ENCODE measurements at regions not wholly inside any gene's neighbourhood (a gene's known extent, or its start where the extent isn't known, plus 50 kb on each side); places are given as distances from the start of the nearest gene placed in this dataset.

- DNase-seq (ENCODE audit: low read depth) = no peak
Measured at GRCh38 chr2:59068255-59068654, 827.1 kb upstream of the FANCL start.

GRCh38 chr2:59066787-59067399 is 825.8 kb upstream of the FANCL start:
- DNase-seq (ENCODE audit: low read depth) = no peak

DNA sequence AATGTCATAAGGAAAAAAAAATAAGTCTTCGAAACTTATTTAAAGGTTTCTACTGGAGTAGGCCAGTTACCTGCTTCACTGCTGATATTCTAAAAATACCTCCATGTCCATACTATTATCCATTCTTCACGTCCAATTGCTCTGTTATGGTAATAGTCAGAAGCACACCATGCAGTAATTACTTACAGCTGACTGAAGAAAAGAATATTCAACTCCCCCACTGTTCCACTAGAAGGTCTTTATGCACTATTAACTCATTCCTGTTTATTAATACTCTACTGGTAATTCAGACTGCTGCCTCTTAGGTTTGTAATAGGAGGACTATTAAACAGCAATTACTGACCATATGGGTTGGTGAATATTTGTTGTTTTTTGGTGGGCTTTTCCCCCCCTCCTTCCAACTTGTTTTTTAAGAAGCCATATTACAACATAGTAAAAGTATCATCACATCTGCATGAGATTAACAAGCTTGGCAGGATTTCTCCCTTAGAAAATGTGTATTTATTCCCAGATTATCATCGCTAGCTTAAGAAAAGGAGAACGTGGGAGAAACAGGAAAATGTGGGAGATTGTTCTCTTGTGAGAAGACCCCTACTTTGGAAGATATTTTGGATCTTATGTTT is 806.4 kb upstream of the FANCL start:
- DNase-seq (ENCODE audit: low read depth) = no peak

DNA sequence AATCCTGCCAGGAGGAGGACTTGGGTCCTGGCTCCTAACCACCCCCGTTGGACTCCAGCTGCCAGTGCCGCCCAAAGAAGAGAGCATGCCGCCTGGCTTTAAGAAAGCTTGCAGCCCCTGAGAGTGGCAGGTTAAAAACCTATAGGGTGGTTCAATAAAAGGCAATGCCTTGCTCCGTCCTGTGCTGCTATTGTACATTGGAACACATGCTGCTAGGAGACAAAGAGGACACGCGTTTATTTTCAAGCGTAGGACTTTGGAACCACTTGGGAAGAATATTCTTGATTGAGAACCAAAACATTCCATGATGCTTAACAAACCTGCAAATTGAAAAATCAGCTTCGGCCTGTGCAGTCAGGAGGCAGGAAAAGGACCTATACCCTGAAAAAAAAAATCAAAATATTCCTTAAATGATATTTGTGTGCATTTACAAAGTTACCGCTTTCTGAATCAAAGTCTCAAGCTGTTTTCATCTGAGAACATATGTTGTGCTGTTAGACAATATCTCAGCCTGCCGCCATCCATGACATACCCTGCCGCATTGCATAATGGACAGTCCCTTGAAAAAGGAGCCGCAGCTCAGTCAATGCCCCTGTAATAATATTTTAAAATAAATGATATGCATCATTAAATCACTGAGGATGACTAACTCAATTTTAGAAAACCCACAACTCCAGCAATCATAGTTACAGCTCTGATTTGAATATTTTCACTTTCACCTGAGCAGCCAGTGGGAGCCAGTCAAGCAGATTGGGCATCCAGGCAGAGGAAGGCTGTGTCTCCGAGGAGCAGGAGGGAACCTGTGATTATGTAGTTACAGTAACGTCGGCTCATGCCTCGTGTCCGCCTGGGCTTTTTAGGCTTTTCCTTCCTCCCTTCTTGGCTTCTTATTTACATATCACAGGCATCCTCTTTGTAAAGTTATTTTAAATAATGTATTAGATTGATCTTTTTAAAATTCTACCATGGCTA is 805.6 kb upstream of the FANCL start:
- no peak for DNase-seq (ENCODE audit: low read depth)

GRCh38 chr2:59044736-59045135 is 803.6 kb upstream of the FANCL start:
- DNase-seq (ENCODE audit: low read depth) = no peak

GRCh38 chr2:59041139-59041538 is 800.0 kb upstream of the FANCL start:
- DNase-seq (ENCODE audit: low read depth) = no peak

DNA sequence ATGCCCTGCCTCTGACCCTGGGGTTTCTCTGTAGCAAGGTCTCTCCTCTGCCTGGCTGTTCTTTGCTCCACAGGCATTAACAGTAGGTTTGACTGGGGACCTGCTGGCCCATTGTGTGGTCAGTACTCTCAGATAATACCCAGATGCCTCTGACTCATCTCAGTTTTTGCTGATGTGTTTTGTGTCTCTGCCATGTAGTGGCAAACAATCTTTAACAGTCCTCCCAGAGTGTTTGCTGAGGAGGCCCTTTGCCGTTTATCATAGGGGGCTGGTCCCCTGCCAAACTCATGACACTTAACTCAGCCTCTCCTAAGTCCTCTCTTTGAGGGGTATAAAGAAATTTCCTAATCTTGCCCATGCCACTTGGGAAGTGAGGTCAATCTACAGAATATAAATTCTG is 793.7 kb upstream of the FANCL start:
- DNase-seq (ENCODE audit: low read depth) = no peak

- DNase-seq (ENCODE audit: low read depth) = no peak
Measured at GRCh38 chr2:59034106-59034505, 793.0 kb upstream of the FANCL start.

- DNase-seq (ENCODE audit: low read depth) = no peak
Measured at GRCh38 chr2:59033661-59034060, 792.5 kb upstream of the FANCL start.

GRCh38 chr2:59032499-59032898 is 791.4 kb upstream of the FANCL start:
- no peak for DNase-seq (ENCODE audit: low read depth)

GRCh38 chr2:59029058-59029457 is 787.9 kb upstream of the FANCL start:
- DNase-seq (ENCODE audit: low read depth) = no peak

DNA sequence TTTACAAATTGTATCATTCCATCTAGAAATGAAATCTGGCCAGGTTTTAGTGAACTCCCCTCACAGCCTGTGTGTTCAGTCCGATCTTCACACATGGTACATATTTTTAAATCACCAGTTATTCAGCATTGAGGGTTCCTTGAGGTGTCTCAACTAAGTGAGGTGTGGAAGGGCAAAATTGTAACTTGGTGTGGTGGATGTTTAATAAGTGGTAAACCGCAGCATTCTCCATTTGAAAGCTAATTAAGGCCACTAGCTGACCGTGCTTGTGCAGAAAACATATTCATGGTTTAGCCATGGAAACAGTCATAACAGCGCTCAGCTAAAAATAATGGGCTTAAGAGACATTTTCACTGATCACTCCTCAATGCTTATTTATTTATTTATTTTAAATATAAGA is 786.2 kb upstream of the FANCL start:
- no peak for DNase-seq (ENCODE audit: low read depth)

- no peak for DNase-seq (ENCODE audit: low read depth)
Measured at GRCh38 chr2:59025157-59025757, 784.1 kb upstream of the FANCL start.

DNA sequence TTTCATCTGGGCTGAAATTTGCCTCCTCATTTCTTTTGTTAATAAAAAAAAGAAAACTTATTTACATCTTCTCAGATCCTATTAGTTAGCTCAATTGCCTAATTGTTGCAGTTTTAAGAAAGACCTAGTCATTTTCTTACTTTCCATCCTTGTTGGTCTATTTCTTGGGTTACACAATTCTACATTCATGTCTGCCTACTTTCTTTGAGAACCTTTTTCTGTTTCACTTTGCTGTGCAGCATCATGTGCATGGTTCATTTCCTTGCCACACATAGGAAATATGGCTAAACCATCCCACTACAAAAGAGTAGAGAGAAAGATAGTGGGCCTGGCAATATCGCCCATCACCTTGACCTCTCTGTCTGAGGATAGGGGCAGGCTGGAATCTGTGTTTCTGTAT is 780.7 kb upstream of the FANCL start:
- no peak for DNase-seq (ENCODE audit: low read depth)

DNA sequence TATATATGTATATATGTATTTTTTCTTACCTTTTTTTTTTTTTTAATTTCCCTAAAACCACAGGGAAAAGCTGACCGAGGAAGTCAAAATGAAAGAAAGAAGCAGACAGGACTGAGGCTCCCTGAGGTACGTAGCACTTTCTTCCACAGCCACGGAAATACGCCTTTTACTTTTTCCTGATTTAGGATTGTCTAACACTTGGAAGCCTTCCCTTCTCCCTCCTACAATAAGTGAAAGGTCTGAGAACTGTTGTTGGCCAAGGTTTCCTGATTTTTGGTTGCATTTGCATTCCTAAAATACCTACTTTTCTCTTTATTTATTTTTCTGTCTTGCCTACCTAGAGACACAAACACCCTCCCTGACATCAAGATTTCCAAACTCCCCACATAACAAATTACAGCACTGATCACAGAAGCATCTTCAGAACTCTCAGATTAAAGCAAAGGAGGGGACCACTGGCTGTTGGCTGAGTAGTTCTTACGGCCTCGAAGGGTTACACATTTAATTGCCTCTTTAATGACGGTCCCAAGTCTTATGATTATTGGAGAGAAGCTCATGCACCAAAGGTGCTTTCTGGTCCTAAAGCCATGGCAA is 778.5 kb upstream of the FANCL start:
- DNase-seq (ENCODE audit: low read depth) = no peak

GRCh38 chr2:59018737-59019136 is 777.6 kb upstream of the FANCL start:
- no peak for DNase-seq (ENCODE audit: low read depth)

DNA sequence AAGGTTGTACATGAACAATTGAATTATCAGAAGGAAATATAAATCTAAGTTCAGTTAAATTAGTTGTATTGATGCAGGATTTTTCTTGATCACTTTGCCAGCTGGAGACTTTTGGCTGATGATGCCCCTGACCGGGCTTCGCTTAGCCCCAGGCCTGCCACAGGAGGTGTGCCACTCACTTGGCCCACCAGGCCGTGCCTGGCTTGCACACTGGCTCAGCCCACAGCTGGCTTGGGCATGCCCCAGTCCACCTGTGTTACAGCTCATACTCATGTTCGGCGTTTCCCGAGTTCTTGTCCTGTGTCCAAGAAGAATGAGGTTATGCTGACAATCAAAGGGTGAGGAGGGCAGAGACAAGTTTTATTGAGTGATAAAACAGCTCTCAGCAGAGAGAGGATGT is 773.9 kb upstream of the FANCL start:
- DNase-seq (ENCODE audit: low read depth) = no peak

DNA sequence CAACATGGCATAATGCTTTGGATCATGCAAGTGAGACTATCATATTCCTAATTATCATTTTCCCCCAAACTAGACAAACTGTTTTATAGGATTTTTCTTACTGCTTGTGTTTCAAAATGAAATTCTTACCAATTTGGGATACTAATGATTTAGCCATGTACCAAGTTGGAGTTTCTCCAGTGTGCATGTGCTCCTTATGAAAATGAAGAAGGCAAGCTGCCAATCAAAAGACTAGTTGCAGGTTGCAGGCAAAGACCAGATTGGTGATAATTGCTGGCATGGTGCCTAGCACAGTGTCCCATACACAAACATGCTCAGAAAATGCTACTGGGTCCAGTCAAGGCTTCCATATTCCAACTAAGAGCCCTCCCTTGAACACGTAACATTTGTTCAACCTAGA is 771.8 kb upstream of the FANCL start:
- no peak for DNase-seq (ENCODE audit: low read depth)

DNA sequence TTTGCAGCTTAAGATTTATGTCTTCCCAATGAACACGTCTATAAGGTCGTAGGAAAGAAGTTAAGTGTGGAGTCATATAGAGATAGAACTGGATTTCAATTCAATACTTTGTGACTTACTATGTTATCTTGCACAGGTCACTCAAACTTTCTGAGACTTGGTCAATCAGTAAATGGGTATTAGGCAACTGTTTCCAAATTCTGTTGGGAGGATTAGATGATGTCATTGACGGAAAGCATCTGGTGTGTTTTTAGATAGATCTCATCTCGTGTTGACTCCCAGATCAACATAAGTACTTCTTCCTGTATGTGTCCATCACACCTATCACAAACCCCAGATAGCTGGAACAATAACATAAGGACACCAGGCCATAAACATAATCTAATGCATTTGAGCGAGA is 771.1 kb upstream of the FANCL start:
- no peak for DNase-seq (ENCODE audit: low read depth)

DNA sequence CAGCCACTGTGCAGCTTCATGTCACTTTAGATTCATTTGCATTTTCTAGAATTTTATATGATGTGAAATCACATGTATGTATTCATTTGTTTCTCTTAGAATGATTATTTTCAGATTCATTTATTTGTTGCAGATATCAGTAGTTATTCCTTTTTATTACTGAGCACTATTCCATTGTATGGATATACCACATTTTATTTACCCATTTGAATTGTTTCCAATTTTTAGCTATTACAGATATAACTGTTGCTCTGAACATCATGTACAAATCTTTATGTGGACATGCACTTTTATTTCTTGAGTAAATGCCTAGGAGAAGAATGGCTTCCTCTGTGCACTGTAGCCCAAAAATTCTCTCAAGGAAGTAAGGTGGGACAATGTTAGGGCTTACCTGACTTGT is 767.8 kb upstream of the FANCL start:
- DNase-seq (ENCODE audit: low read depth) = no peak

DNA sequence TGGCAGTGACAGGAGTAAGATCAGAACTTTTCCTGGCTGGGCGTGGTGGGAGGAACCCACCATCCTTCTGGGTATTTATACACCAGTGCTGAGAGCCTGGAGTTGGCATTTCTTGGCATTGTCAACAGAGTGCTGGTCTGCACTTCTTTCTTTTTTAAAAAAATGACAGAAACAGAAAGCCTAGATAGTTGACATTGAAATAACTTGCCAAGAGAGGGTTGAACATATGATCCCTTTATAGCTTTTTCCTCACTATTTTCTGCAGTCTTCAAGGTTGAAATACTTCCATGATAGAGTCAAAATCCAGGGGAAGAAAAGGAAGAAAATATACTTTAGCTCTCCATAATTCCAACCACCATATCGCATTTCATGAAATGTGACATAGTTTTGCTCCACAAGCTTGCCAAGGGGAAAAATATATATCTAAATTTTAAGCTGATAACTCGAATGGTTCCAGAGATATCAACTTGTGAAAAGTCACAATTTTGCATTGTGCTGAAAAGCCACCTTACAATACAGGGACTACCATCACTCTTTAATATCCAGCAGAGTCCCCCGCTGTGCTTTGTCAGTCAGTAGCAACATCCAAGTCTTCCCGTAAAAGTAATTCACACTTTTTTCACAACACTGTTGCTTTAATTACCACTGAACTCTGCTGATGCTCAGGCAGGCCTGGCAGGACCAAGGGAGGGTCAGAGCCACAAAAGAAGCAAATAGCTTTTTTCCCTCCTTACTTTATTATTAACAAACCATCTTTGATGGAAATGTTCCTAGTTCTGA is 764.9 kb upstream of the FANCL start:
- no peak for DNase-seq (ENCODE audit: low read depth)

DNA sequence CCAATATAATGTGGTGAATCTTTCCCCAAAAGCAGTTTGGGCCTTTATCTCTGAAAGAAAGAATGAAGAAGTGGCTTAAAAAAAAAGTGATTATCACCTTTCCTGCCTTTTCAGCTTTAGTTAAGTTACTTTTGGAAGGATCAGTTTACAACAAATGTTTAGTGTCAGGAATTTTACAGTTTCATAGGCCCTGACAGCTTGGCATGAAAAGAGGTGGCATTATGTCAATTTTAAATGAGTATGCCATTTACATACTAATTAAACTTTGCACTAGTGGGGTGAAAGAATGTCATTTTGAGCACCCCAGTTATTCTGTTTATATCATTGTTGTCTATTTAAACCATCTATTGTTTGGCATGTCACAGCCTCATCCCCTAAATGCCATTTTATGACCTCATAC is 763.5 kb upstream of the FANCL start:
- no peak for DNase-seq (ENCODE audit: low read depth)
